Activated T-cell treated with anti-CD3 and anti-CD28 coated beads for 1 hour (primary cell): ENCODE measurements at regions not wholly inside any gene's neighbourhood (a gene's known extent, or its start where the extent isn't known, plus 50 kb on each side); places are given as distances from the start of the nearest gene placed in this dataset.

Experiments
- DNase-seq: peaks from one replicate; pipeline ENCODE4 v3.0.0-alpha.2; 2020; ENCODE audit warnings: low read depth

DNA sequence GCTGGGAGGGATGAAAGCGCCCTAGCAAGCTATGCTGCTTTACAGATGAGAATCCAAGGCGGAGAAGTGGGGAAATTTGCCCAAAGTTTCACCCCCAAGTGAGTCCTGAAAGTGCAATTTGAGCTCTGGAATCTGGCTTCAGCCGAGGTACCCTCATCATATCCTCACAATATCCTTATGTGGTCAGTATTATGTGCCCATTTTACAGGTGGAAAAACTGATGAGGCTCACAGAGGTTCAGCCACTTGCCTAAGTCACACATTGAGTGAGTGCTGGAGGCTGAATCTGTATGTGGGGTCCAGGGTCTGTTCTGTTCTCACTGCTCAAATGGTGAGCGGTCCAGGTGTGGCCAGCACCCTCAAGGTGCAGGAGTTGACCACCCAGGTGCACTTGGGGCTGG lies 85.3 kb downstream of the MATN1 start:
- DNase-seq = no peak

- DNase-seq = no peak
Measured at GRCh38 chr1:30637183-30637980, 86.0 kb downstream of the MATN1 start.

- DNase-seq = no peak
Measured at GRCh38 chr1:30636621-30637020, 86.8 kb downstream of the MATN1 start.

GRCh38 chr1:30635391-30635975 lies 87.9 kb downstream of the MATN1 start:
- DNase-seq = no peak

GRCh38 chr1:30634507-30634906 lies 88.9 kb downstream of the MATN1 start:
- DNase-seq = no peak

DNA sequence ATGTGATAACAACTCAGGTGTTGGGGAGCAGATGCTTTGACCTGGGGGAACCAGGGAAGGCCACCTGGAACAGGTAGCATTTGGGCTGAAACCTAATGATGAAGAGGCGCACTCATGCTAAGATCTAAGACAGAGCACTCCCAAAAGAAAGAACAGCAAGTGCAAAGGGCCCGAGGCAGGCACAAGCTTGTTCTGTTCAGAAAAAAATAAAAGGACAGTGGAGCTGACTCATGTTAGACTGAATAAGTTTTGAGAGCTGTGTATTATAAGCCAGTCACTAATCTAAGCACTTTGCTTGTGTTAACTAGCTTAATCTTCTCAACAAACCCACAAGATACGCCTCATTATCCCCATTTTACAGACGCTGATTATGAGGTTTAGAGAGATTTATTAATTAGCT lies 90.1 kb downstream of the MATN1 start:
- DNase-seq = no peak

DNA sequence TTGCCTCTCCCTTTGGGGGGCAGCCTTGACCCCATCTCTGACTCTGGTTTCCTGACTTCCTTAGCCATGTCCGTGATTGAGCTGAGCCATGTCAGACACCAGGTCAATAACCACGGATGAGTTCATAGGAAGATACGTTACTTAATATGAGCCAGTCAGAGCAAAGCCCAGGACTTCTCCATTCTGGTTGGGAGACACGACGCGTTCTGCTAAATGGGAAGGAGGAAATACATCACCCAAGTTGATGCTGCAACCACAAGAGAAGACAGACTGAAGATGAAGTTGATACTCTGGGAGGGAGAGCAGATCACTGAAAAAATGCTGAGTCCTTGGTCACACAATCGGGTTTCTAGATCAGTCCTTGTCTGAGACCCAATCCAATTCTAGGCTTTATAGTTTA lies 90.9 kb downstream of the MATN1 start:
- DNase-seq = no peak

DNA sequence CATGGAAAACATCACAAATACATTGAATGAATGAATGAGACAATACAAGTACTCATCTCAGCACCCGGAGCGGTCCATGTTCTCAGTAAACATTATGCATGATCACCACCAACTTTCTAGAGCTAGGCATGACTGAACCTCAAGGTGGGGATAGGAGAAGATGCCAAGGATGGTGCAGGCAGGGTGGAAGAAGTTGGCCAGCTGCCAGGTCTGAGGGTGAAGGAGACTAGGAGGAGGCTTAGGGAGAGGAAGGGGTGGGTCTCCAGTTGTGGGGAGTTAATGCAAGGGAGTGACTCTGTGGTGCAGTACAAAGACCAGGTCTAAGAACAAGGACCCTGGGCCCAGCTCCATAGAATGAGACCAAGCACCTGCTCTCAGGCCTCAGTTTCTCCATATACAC lies 91.7 kb downstream of the MATN1 start:
- DNase-seq = no peak

DNA sequence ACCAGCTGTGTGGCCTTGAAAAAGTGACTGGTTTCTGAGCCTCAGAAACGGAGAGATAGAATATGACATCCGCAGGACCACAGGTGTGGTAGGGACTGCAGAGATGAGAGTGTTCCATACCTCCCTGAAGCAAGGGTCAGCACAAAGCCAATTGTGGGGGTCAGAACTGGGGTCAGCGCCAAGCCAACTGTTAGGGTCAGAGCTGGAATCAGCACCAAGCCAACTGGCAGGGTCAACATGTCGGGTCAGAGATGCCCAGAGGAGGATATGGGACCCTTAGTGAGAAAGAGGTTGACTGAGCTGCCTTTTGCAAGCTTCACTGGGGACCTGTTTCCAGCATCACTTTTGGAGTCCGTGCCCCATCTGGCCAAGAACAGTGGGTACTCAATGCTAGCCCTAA lies 93.9 kb downstream of the MATN1 start:
- DNase-seq = no peak

DNA sequence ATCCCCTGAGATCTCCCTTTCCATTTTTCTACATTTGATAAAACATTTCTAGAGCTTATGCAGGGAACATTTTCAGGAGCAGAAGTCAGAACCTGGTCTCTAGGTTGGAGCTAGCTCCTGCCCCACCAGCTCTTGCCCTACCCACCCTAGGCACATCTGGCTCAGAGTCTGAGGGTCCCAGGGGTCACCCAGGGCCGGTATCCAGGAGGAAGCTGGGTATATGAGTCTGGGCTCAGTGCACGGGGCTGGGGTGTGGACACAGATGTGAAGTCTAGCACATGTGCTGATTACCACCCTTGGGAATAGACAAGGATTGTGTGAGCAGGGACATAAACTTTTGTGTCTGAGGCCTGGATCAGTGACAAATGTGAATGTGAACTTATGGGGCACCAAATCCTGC lies 95.4 kb downstream of the MATN1 start:
- no peak for DNase-seq

GRCh38 chr1:30627206-30627605 lies 96.2 kb downstream of the MATN1 start:
- no peak for DNase-seq

GRCh38 chr1:30623431-30623830 lies 100.0 kb downstream of the MATN1 start:
- DNase-seq = no peak

DNA sequence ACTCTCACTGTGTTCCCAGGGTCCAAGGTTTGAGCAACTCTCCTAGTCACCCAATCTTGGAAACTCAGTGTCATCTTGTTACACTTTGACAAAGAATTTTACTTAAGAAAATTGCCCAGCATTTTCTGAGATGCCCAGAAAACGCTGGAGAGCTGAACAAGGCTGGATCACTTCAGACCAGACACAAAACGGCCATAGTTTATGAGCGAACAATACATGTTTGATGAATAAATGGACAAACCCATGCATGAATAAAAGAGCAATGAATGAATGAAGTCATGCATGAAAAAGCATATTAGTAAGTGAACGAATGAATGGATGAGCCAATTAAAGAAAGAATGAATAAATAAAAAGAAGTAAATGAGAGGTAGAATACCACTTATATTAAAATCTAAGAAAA lies 103.8 kb downstream of the MATN1 start:
- no peak for DNase-seq

GRCh38 chr1:30618335-30618747 lies 105.0 kb downstream of the MATN1 start:
- no peak for DNase-seq

DNA sequence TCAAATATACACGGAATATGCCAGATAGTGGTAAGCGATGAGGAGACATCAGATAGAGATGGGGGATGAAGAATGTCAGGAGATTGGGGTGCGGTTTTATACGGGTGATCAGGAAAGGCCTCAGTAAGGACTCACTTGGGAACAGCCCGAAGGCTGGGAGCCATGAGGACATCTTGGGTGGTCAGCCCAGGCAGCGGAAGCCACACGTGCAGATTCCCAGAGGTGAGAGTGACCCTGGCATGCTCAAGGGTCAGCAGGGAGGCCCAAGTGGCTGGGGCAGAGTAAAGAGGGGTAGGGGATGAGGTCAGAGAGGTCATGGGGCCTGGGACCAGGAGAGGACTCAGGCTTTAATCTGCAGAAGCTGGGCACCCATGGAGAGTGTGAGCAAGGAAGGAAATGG lies 106.6 kb downstream of the MATN1 start:
- no peak for DNase-seq

- DNase-seq = no peak
Measured at GRCh38 chr1:30615816-30616590, 107.4 kb downstream of the MATN1 start.

GRCh38 chr1:30615076-30615795 lies 108.1 kb downstream of the MATN1 start:
- no peak for DNase-seq

DNA sequence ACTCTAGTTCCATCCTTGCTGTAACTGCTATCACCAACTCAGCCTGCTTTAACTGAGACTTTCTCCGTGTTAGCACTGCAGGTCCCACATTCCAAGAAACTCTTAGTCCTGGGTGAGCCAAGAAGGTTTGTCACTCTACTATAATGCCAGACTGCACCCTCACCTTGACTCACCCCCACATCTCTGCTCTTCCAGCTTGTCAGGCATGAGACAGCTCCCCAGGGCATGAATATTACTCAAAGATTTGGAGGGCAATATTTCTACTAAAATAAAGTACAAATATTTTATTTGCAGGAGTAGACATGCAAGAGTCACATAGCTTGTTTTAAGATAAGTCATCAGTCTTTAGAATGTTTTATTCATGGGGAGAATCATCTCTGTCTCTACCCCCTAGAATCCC lies 110.2 kb downstream of the MATN1 start:
- DNase-seq = no peak

DNA sequence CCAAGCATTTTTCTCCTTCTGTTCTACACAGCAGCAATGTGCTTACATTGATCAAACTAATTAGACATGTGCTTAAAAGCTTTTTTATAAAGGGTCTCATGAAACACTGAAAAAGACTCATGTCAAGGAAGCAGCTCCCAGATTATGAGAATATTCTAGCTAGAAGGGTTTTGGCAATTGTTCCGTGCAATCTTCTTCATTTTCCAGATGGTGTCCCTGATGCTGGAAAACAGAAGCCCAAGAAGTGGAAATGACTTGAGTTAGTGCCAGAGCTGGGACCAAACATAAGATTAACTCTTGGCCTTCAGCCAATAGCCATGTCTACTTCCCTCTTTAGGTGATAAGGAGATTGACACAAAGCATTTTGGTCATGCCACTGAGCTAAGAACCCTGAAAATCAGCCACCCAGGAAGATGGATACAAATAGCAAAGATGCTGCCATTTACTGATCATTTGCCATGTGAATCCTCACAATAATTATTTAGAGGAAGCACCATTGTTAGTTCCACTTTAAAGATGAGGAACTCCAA lies 110.8 kb downstream of the MATN1 start:
- no peak for DNase-seq

GRCh38 chr1:30611741-30612309 lies 111.6 kb downstream of the MATN1 start:
- DNase-seq = no peak

DNA sequence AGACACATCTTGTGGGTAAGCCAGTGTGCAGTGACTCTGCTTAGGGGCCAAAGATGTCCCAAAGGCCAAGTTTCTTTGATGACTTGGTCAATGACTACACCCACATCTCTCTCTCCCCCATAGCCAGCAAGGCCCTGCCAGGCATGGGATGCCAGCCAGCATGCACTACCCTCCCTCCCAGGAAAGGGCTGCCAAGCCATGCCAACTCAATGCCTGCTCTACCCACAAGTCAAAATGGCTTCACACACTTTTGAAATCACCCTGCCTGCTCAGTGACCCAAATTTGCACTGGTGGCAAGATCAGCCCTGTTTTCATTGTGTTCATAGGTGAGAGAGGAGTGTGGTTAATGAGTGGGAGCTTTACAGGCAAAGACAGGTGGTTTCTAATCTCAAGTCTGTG lies 112.5 kb downstream of the MATN1 start:
- DNase-seq = no peak

DNA sequence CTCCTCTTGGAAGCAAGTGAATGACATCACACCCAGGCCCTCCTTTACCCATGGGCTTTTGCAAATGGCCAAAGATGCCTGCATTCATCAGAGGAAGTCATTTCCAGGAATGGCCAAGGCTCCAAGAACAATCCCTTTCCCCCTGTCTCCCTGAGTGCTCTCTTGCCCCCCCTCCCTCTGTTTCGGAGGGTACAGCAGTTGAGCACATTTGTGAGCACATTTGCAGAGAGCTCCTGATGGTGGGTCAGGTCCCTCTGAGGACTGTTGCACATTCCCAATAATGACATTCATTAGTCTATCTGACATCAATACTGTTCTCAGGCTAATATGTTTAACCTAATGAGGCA lies 113.4 kb downstream of the MATN1 start:
- no peak for DNase-seq
